Liver (tissue), 8 donors: ENCODE measurements at regions not wholly inside any gene's neighbourhood (a gene's known extent, or its start where the extent isn't known, plus 50 kb on each side); places are given as distances from the start of the nearest gene placed in this dataset.
"Not testable (repeated sequence)": the region's sequence is repeated elsewhere in the genome, so short reads cannot be mapped to it uniquely, and the experiment has no call there.

Experiments used
- DNase-seq: peaks from one replicate; pipeline ENCODE4 v3.0.0-alpha.2; 2017; ENCODE audit warnings: low spot score
- H3K27ac ChIP-seq, 2 donors: one replicate each; pipeline ENCODE4 v1.7.0; 2013; ENCODE audit warnings: inconsistent platforms in 2 of 2, low read length in 2 of 2, control low read depth in 1 of 2, low read depth in 1 of 2, mild to moderate bottlenecking in 1 of 2
- H3K27me3 ChIP-seq, 4 donors: one replicate each; pipeline versions ENCODE4 v1.6.1 to v1.7.0; 2013; ENCODE audit warnings: low read length in 3 of 4, inconsistent platforms in 1 of 4, mild to moderate bottlenecking in 1 of 4, moderate library complexity in 1 of 4; ENCODE audit not compliant: control insufficient read depth in 4 of 4, insufficient read depth in 4 of 4
- H3K36me3 ChIP-seq, 4 donors: one replicate each; pipeline versions ENCODE4 v1.6.1 to v1.7.0; 2013; ENCODE audit warnings: low read length in 3 of 4, mild to moderate bottlenecking in 3 of 4, low read depth in 1 of 4, moderate library complexity in 1 of 4; ENCODE audit not compliant: control insufficient read depth in 4 of 4, insufficient read depth in 3 of 4
- H3K4me1 ChIP-seq, 4 donors: one replicate each; pipeline versions ENCODE4 v1.6.1 to v1.7.0; 2013; ENCODE audit warnings: low read length in 3 of 4, mild to moderate bottlenecking in 3 of 4, moderate library complexity in 1 of 4; ENCODE audit not compliant: control insufficient read depth in 4 of 4, insufficient read depth in 4 of 4
- H3K4me3 ChIP-seq, 3 donors: one replicate each; pipeline versions ENCODE4 v1.6.1 to v1.7.0; 2013; ENCODE audit warnings: low read length in 3 of 3, control low read depth in 1 of 3, low read depth in 1 of 3, mild to moderate bottlenecking in 1 of 3
- H3K9ac ChIP-seq, 2 donors: one replicate each; pipeline ENCODE4 v1.7.0; 2013; ENCODE audit warnings: low read length in 2 of 2, mild to moderate bottlenecking in 2 of 2, moderate library complexity in 2 of 2, control low read depth in 1 of 2, low read depth in 1 of 2
- H3K9me3 ChIP-seq, 4 donors: one replicate each; pipeline versions ENCODE4 v1.6.1 to v1.7.0; 2013; ENCODE audit warnings: low read length in 3 of 4; ENCODE audit not compliant: control insufficient read depth in 4 of 4
- EGR1 ChIP-seq, 2 donors: IDR thresholded peaks; 2 replicates each; pipeline ENCODE4 v1.6.1; 2016 to 2018; ENCODE audit warnings: antibody characterized with exemption in 2 of 2, low read depth in 2 of 2
- FOXA2 ChIP-seq: IDR thresholded peaks from 2 replicates; pipeline ENCODE4 v1.6.1; 2016; ENCODE audit warnings: antibody characterized with exemption
- HNF4A ChIP-seq, 2 donors: conservative IDR thresholded peaks; 2 replicates each; pipeline ENCODE4 v1.6.1; 2016; ENCODE audit warnings: antibody characterized with exemption in 2 of 2, mild to moderate bottlenecking in 2 of 2
- HNF4G ChIP-seq: IDR thresholded peaks from 2 replicates; pipeline ENCODE4 v1.6.1; 2016; ENCODE audit warnings: antibody characterized with exemption
- JUND ChIP-seq, 2 donors: IDR thresholded peaks; 2 replicates each; pipeline ENCODE4 v1.6.1; 2016; ENCODE audit warnings: antibody characterized with exemption in 2 of 2
- RAD21 ChIP-seq, 2 donors: IDR thresholded peaks; 2 replicates each; pipeline ENCODE4 v1.6.1; 2016; ENCODE audit warnings: antibody characterized with exemption in 2 of 2, mild to moderate bottlenecking in 2 of 2
- SP1 ChIP-seq: IDR thresholded peaks from 2 replicates; pipeline ENCODE4 v1.6.1; 2018; ENCODE audit warnings: antibody characterized with exemption, mild to moderate bottlenecking
- YY1 ChIP-seq: IDR thresholded peaks from 2 replicates; pipeline ENCODE4 v1.6.1; 2016; ENCODE audit warnings: antibody characterized with exemption, mild to moderate bottlenecking
- WGBS: extraction: QIAGEN DNeasy Blood & Tissue Kit; methylation state at CpG from one replicate; pipeline ENCODE4 v1.1.7; 2013; 5-methylcytosine and 5-hydroxymethylcytosine counted together
- TF ChIP-seq, protein P1 (sequence below): fragments of 150-350 bp; IDR thresholded peaks from 2 replicates; pipeline ENCODE4 v1.5.1; 2017; ENCODE audit warnings: improper control_type of control experiment, low read depth, low read length; ENCODE audit not compliant: missing input control
- TF ChIP-seq, protein P2 (sequence below): IDR thresholded peaks from 2 replicates; pipeline ENCODE4 v1.6.1; 2016; ENCODE audit warnings: antibody characterized with exemption, mild to moderate bottlenecking
- TF ChIP-seq, protein P3 (sequence below): IDR thresholded peaks from 2 replicates; pipeline ENCODE4 v1.6.1; 2016; ENCODE audit warnings: antibody characterized with exemption
- TF ChIP-seq, protein P4 (sequence below): IDR thresholded peaks from 2 replicates; pipeline ENCODE4 v1.6.1; 2016; ENCODE audit warnings: antibody characterized with exemption
- TF ChIP-seq, protein P5 (sequence below): IDR thresholded peaks from 2 replicates; pipeline ENCODE4 v1.6.1; 2016; ENCODE audit warnings: antibody characterized with exemption
- donor health status: healthy.
- donor health status: healthy.
- donor health status: healthy.
- donor health status: healthy.
- donor health status: healthy.

DNA sequence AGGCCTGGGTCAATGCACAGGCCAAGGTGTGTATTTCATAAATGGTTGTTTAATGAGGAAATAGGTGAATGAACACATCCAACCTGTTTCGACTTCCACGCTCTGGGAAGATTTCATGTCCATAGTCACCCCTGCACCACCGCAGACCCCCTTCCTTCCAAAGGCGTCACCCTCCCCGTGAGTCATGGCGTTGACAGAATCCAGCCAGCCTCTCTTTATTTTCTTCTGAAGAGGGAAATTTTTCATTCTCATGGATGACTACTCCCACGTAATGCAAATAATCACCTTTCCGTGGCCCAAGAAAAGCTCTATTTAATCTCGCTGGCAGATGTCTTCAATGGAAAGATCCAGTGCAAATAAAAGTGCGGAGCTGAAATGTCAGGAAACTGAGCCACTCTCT lies 75.3 kb upstream of the FOXK1 start:
- no peak overlapping the region for H3K9ac ChIP-seq
- 85% methylated on average over 10 of the region's 10 CpGs for WGBS
- TF ChIP-seq JUND (IDR thresholded peaks at IDR 0.05): no peak
- TF ChIP-seq, protein P1, sequence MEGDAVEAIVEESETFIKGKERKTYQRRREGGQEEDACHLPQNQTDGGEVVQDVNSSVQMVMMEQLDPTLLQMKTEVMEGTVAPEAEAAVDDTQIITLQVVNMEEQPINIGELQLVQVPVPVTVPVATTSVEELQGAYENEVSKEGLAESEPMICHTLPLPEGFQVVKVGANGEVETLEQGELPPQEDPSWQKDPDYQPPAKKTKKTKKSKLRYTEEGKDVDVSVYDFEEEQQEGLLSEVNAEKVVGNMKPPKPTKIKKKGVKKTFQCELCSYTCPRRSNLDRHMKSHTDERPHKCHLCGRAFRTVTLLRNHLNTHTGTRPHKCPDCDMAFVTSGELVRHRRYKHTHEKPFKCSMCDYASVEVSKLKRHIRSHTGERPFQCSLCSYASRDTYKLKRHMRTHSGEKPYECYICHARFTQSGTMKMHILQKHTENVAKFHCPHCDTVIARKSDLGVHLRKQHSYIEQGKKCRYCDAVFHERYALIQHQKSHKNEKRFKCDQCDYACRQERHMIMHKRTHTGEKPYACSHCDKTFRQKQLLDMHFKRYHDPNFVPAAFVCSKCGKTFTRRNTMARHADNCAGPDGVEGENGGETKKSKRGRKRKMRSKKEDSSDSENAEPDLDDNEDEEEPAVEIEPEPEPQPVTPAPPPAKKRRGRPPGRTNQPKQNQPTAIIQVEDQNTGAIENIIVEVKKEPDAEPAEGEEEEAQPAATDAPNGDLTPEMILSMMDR: no peak
- TF ChIP-seq YY1: no peak
- TF ChIP-seq HNF4G: no peak
- TF ChIP-seq SP1: no peak
- TF ChIP-seq, protein P2, sequence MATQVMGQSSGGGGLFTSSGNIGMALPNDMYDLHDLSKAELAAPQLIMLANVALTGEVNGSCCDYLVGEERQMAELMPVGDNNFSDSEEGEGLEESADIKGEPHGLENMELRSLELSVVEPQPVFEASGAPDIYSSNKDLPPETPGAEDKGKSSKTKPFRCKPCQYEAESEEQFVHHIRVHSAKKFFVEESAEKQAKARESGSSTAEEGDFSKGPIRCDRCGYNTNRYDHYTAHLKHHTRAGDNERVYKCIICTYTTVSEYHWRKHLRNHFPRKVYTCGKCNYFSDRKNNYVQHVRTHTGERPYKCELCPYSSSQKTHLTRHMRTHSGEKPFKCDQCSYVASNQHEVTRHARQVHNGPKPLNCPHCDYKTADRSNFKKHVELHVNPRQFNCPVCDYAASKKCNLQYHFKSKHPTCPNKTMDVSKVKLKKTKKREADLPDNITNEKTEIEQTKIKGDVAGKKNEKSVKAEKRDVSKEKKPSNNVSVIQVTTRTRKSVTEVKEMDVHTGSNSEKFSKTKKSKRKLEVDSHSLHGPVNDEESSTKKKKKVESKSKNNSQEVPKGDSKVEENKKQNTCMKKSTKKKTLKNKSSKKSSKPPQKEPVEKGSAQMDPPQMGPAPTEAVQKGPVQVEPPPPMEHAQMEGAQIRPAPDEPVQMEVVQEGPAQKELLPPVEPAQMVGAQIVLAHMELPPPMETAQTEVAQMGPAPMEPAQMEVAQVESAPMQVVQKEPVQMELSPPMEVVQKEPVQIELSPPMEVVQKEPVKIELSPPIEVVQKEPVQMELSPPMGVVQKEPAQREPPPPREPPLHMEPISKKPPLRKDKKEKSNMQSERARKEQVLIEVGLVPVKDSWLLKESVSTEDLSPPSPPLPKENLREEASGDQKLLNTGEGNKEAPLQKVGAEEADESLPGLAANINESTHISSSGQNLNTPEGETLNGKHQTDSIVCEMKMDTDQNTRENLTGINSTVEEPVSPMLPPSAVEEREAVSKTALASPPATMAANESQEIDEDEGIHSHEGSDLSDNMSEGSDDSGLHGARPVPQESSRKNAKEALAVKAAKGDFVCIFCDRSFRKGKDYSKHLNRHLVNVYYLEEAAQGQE: no peak
- no peak for TF ChIP-seq EGR1 (IDR thresholded peaks at IDR 0.05; ENCODE audit: low read depth in 2 of 2)
- H3K4me1 ChIP-seq: no peaks in the 10 kb centered on the region
- H3K36me3 ChIP-seq: no peaks in the 10 kb centered on the region
- H3K27ac ChIP-seq: no peak overlapping the region
- no peaks in the 10 kb centered on the region for H3K9me3 ChIP-seq
- DNase-seq: no peak
- H3K27me3 ChIP-seq: no peaks in the 10 kb centered on the region
- H3K4me3 ChIP-seq: no peak overlapping the region

DNA sequence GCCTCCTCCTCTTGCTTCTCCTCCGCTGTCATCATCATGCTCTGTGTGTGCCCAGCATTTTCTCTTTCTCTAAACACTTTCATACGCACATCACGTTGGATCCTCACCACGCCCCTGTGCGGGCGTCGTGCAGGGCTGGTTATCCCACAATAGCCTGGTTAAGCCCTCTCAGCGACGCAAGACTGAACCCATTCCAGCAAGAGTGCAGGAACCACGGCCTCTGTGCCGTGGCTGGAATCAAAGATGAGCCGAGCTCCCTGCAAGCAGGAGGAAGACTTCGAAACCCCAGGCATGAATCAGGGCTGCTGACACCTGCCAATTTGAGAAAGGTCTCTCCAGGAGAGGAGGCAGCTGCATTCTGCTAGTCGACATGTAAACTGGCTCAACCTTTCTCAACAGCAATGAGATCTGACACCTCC lies 74.8 kb upstream of the FOXK1 start:
- Histone ChIP-seq H3K9ac (no peak overlapping the region), H3K27me3 (no peaks in the 10 kb centered on the region), H3K36me3 (no peaks in the 10 kb centered on the region), H3K4me1 (no peaks in the 10 kb centered on the region), H3K9me3 (no peaks in the 10 kb centered on the region), H3K27ac (no peak overlapping the region), H3K4me3 (no peak overlapping the region)
- TF ChIP-seq JUND (IDR thresholded peaks at IDR 0.05): no peak
- no peak for TF ChIP-seq RAD21 (IDR thresholded peaks at IDR 0.05)
- TF ChIP-seq, protein P3, sequence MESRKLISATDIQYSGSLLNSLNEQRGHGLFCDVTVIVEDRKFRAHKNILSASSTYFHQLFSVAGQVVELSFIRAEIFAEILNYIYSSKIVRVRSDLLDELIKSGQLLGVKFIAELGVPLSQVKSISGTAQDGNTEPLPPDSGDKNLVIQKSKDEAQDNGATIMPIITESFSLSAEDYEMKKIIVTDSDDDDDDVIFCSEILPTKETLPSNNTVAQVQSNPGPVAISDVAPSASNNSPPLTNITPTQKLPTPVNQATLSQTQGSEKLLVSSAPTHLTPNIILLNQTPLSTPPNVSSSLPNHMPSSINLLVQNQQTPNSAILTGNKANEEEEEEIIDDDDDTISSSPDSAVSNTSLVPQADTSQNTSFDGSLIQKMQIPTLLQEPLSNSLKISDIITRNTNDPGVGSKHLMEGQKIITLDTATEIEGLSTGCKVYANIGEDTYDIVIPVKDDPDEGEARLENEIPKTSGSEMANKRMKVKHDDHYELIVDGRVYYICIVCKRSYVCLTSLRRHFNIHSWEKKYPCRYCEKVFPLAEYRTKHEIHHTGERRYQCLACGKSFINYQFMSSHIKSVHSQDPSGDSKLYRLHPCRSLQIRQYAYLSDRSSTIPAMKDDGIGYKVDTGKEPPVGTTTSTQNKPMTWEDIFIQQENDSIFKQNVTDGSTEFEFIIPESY: no peak
- TF ChIP-seq, protein P1: no peak
- TF ChIP-seq FOXA2: no peak
- TF ChIP-seq, protein P4, sequence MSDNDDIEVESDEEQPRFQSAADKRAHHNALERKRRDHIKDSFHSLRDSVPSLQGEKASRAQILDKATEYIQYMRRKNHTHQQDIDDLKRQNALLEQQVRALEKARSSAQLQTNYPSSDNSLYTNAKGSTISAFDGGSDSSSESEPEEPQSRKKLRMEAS: no peak
- TF ChIP-seq, protein P5, sequence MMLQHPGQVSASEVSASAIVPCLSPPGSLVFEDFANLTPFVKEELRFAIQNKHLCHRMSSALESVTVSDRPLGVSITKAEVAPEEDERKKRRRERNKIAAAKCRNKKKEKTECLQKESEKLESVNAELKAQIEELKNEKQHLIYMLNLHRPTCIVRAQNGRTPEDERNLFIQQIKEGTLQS: no peak
- no peak for TF ChIP-seq HNF4A (conservative IDR thresholded peaks at IDR 0.05)
- WGBS: 75% methylated on average over 14 of the region's 14 CpGs
- no peak for DNase-seq

DNA sequence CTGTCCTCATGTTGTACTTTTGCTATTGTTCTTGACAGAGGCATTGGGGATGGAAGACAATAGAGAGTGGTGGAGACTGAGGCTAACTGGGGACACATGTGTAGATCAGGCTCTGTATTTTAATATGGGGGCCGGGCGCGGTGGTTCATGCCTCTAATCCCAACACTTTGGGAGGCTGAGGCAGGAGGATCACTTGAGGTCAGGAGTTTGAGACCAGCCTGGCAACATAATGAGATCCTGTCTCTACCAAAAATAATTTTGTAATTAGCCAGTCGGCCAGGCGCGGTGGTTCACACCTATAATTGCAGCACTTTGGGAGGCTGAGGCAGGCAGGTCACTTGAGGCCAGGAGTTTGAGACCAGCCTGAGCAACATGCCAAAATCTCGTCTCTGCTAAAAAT lies 72.5 kb upstream of the FOXK1 start:
- not testable (repeated sequence) for DNase-seq, H3K27me3 ChIP-seq
- 92% methylated on average over 7 of the region's 7 CpGs for WGBS

More for the DNA sequence above, 72.5 kb upstream of the FOXK1 start:
- not testable (repeated sequence) for H3K36me3 ChIP-seq, H3K27ac ChIP-seq, H3K4me3 ChIP-seq, H3K4me1 ChIP-seq, H3K9me3 ChIP-seq, H3K9ac ChIP-seq
